Activated CD4-positive, alpha-beta T cell treated with anti-CD3 and anti-CD28 coated beads for 36 hours (primary cell): ENCODE measurements at regions not wholly inside any gene's neighbourhood (a gene's known extent, or its start where the extent isn't known, plus 50 kb on each side); places are given as distances from the start of the nearest gene placed in this dataset.

Experiments
- ATAC-seq: fragments of 200-7000 bp; cut with Tn5 transposase; one replicate; pipeline ENCODE4 v1.10.0; 2021; ENCODE audit warnings: mild to moderate bottlenecking, moderate library complexity
- CTCF ChIA-PET: fragments of 350-600 bp; sonication (Branson Sonifier 250); formaldehyde crosslinking; loops from one replicate; lab custom pipeline; 2021; ENCODE audit warnings: antibody characterized with exemption; lab: Charles Lee
- POLR2A ChIA-PET: fragments of 350-600 bp; sonication (Branson Sonifier 250); formaldehyde crosslinking; loops from one replicate; lab custom pipeline; 2021; ENCODE audit warnings: antibody characterized with exemption, inconsistent platforms; lab: Charles Lee
- DNase-seq: peaks from one replicate; pipeline ENCODE4 v3.0.0-alpha.2; 2020
- H3K27ac Mint-ChIP-seq: one replicate; pipeline ENCODE4 v1.8.0; 2021; ENCODE audit warnings: mixed read lengths
- H3K27me3 Mint-ChIP-seq: one replicate; pipeline ENCODE4 v1.8.0; 2021; ENCODE audit warnings: mixed read lengths
- H3K36me3 Mint-ChIP-seq: one replicate; pipeline ENCODE4 v1.8.0; 2021; ENCODE audit warnings: low read depth, mixed read lengths
- H3K4me1 Mint-ChIP-seq: one replicate; pipeline ENCODE4 v1.8.0; 2021; ENCODE audit warnings: mixed read lengths
- H3K4me3 Mint-ChIP-seq: one replicate; pipeline ENCODE4 v1.8.0; 2021; ENCODE audit warnings: mild to moderate bottlenecking, moderate library complexity, mixed read lengths
- H3K9me3 Mint-ChIP-seq: one replicate; pipeline ENCODE4 v1.8.0; 2021; ENCODE audit warnings: low read depth, mixed read lengths
- intact Hi-C, 2 experiments: fragments of 100-400 bp; cut with DNase I in 1 of 2; cut with micrococcal nuclease in 1 of 2; formaldehyde crosslinking; loops; one replicate each; pipeline versions ENCODE4 v1.14.2 to v1.15.1; 2022 to 2024; cut with DNase I, micrococcal nuclease

- H3K27me3 Mint-ChIP-seq, result peaks cover 5% of the 10 kb centered on the region
- no peaks in the 10 kb centered on the region for H3K4me1 Mint-ChIP-seq
- no peak for DNase-seq
- intact Hi-C loops, result no loop called here
- H3K27ac Mint-ChIP-seq, result no peak overlapping the region
- no peaks in the 10 kb centered on the region for H3K36me3 Mint-ChIP-seq
- H3K9me3 Mint-ChIP-seq, result no peaks in the 10 kb centered on the region
- POLR2A ChIA-PET, result no interaction called here
- CTCF ChIA-PET, result no interaction called here
- no peak for ATAC-seq
- no peak overlapping the region for H3K4me3 Mint-ChIP-seq
These were observed 136.8 kb downstream of the URB2 start for GRCh38 chr1:229762891-229763290.

GRCh38 chr1:229768232-229768631 is 142.2 kb downstream of the URB2 start:
- H3K9me3 Mint-ChIP-seq, result no peaks in the 10 kb centered on the region
- no peaks in the 10 kb centered on the region for H3K36me3 Mint-ChIP-seq
- intact Hi-C loops, result no loop called here
- H3K4me3 Mint-ChIP-seq, result no peak overlapping the region
- POLR2A ChIA-PET, result no interaction called here
- no peak for DNase-seq
- H3K27ac Mint-ChIP-seq, result no peak overlapping the region
- ATAC-seq, result no peak
- CTCF ChIA-PET, result no interaction called here
- no peaks in the 10 kb centered on the region for H3K4me1 Mint-ChIP-seq
- peaks cover 14% of the 10 kb centered on the region for H3K27me3 Mint-ChIP-seq

- H3K36me3 Mint-ChIP-seq, result no peaks in the 10 kb centered on the region
- DNase-seq (no peak), ATAC-seq (no peak)
- H3K4me3 Mint-ChIP-seq, result no peak overlapping the region
- peaks cover 17% of the 10 kb centered on the region for H3K27me3 Mint-ChIP-seq
- ChIA-PET CTCF (no interaction called here), POLR2A (no interaction called here)
- H3K27ac Mint-ChIP-seq, result no peak overlapping the region
- intact Hi-C loops, result no loop called here
- H3K4me1 Mint-ChIP-seq, result no peaks in the 10 kb centered on the region
- H3K9me3 Mint-ChIP-seq, result no peaks in the 10 kb centered on the region
These were observed 143.0 kb downstream of the URB2 start for GRCh38 chr1:229769006-229769405.

GRCh38 chr1:229769809-229770208 is 143.8 kb downstream of the URB2 start:
- ATAC-seq (no peak), DNase-seq (no peak)
- intact Hi-C loops, result no loop called here
- POLR2A ChIA-PET, result no interaction called here
- Mint-ChIP-seq H3K4me1 (no peaks in the 10 kb centered on the region), H3K27me3 (peaks cover 18% of the 10 kb centered on the region), H3K9me3 (no peaks in the 10 kb centered on the region), H3K4me3 (no peak overlapping the region), H3K36me3 (no peaks in the 10 kb centered on the region), H3K27ac (no peak overlapping the region)
- CTCF ChIA-PET, result no interaction called here

- Mint-ChIP-seq H3K27ac (no peak overlapping the region), H3K36me3 (no peaks in the 10 kb centered on the region), H3K4me1 (no peaks in the 10 kb centered on the region), H3K4me3 (no peak overlapping the region), H3K27me3 (peaks cover 8% of the 10 kb centered on the region), H3K9me3 (no peaks in the 10 kb centered on the region)
- POLR2A ChIA-PET, result no interaction called here
- intact Hi-C loops, result no loop called here
- no peak for DNase-seq
- CTCF ChIA-PET, result interaction anchor here (0.7 kb wide), 1 partner anchor 564 kb away, joined by 3 read pairs; no protein-coding TSS in a partner anchor
- ATAC-seq, result no peak
These were observed 152.7 kb downstream of the URB2 start for GRCh38 chr1:229778794-229779193.

GRCh38 chr1:229781453-229781852 is 155.4 kb downstream of the URB2 start:
- Mint-ChIP-seq H3K27ac (no peak overlapping the region), H3K36me3 (no peaks in the 10 kb centered on the region), H3K27me3 (no peaks in the 10 kb centered on the region), H3K4me1 (no peaks in the 10 kb centered on the region), H3K4me3 (no peak overlapping the region), H3K9me3 (no peaks in the 10 kb centered on the region)
- POLR2A ChIA-PET, result no interaction called here
- CTCF ChIA-PET, result no interaction called here
- ATAC-seq, result no peak
- intact Hi-C loops, result no loop called here
- no peak for DNase-seq

- Mint-ChIP-seq H3K27me3 (no peaks in the 10 kb centered on the region), H3K4me1 (no peaks in the 10 kb centered on the region), H3K9me3 (no peaks in the 10 kb centered on the region), H3K27ac (no peak overlapping the region), H3K4me3 (no peak overlapping the region), H3K36me3 (no peaks in the 10 kb centered on the region)
- DNase-seq, result no peak
- ChIA-PET CTCF (no interaction called here), POLR2A (no interaction called here)
- intact Hi-C loops, result no loop called here
- no peak for ATAC-seq
These were observed 156.4 kb downstream of the URB2 start for GRCh38 chr1:229782469-229782868.

GRCh38 chr1:229784834-229785233 is 158.8 kb downstream of the URB2 start:
- CTCF ChIA-PET, result interaction anchor here (1.0 to 1.7 kb wide), 4 partner anchors 9 to 64 kb away, joined by 3 to 4 read pairs (median 4); no protein-coding TSS in a partner anchor
- no peak for DNase-seq
- POLR2A ChIA-PET, result no interaction called here

GRCh38 chr1:229786974-229787610 is 161.0 kb downstream of the URB2 start:
- H3K27me3 Mint-ChIP-seq, result peaks cover 6% of the 10 kb centered on the region
- H3K9me3 Mint-ChIP-seq, result peaks cover 10% of the 10 kb centered on the region
- no peaks in the 10 kb centered on the region for H3K4me1 Mint-ChIP-seq
- H3K4me3 Mint-ChIP-seq, result no peak overlapping the region
- no peak overlapping the region for H3K27ac Mint-ChIP-seq
- no peaks in the 10 kb centered on the region for H3K36me3 Mint-ChIP-seq
- ATAC-seq (no peak), DNase-seq (no peak)
- ChIA-PET POLR2A (no interaction called here), CTCF (interaction anchor here (0.9 to 1.1 kb wide), 2 partner anchors 8 to 379 kb away, joined by 6 to 7 read pairs; no protein-coding TSS in a partner anchor)
- intact Hi-C loops, result no loop called here

More at GRCh38 chr1:229784834-229785233, 158.8 kb downstream of the URB2 start:
- intact Hi-C loops, result no loop called here
- Mint-ChIP-seq H3K27me3 (peaks cover 6% of the 10 kb centered on the region), H3K4me3 (no peak overlapping the region), H3K36me3 (no peaks in the 10 kb centered on the region), H3K4me1 (no peaks in the 10 kb centered on the region), H3K27ac (no peak overlapping the region), H3K9me3 (peaks cover 3% of the 10 kb centered on the region)
- ATAC-seq, result no peak

- no peak for ATAC-seq
- intact Hi-C loops, result no loop called here
- Mint-ChIP-seq H3K4me3 (no peak overlapping the region), H3K4me1 (no peaks in the 10 kb centered on the region), H3K27ac (no peak overlapping the region), H3K27me3 (peaks cover 6% of the 10 kb centered on the region), H3K36me3 (no peaks in the 10 kb centered on the region), H3K9me3 (peaks cover 10% of the 10 kb centered on the region)
- ChIA-PET CTCF (no interaction called here), POLR2A (no interaction called here)
- DNase-seq, result no peak
These were observed 162.0 kb downstream of the URB2 start for GRCh38 chr1:229788004-229788403.

- intact Hi-C loops, result no loop called here
- Mint-ChIP-seq H3K27ac (no peak overlapping the region), H3K4me3 (no peak overlapping the region), H3K9me3 (peaks cover 10% of the 10 kb centered on the region), H3K27me3 (peaks cover 17% of the 10 kb centered on the region), H3K4me1 (peaks cover 6% of the 10 kb centered on the region), H3K36me3 (no peaks in the 10 kb centered on the region)
- no peak for DNase-seq
- ChIA-PET POLR2A (no interaction called here), CTCF (no interaction called here)
- no peak for ATAC-seq
These were observed 166.2 kb downstream of the URB2 start for GRCh38 chr1:229792012-229792975.

- CTCF ChIA-PET, result interaction anchor here (0.6 to 1.3 kb wide), 3 partner anchors 9 to 375 kb away, joined by 3 read pairs; no protein-coding TSS in a partner anchor
- H3K27me3 Mint-ChIP-seq, result peaks cover 11% of the 10 kb centered on the region
- H3K4me1 Mint-ChIP-seq, result peaks cover 6% of the 10 kb centered on the region
- peaks cover 6% of the 10 kb centered on the region for H3K9me3 Mint-ChIP-seq
- POLR2A ChIA-PET, result no interaction called here
- H3K27ac Mint-ChIP-seq, result no peak overlapping the region
- no peak overlapping the region for H3K4me3 Mint-ChIP-seq
- H3K36me3 Mint-ChIP-seq, result no peaks in the 10 kb centered on the region
- ATAC-seq (no peak), DNase-seq (no peak)
- intact Hi-C loops, result no loop called here
These were observed 167.4 kb downstream of the URB2 start for GRCh38 chr1:229793488-229793887.
